HG02943 (cell line): ENCODE measurements at regions not wholly inside any gene's neighbourhood (a gene's known extent, or its start where the extent isn't known, plus 50 kb on each side); places are given as distances from the start of the nearest gene placed in this dataset.
"Not testable (repeated sequence)": the region's sequence is repeated elsewhere in the genome, so short reads cannot be mapped to it uniquely, and the experiment has no call there.

Source experiments
- ATAC-seq: cut with Tn5 transposase; IDR thresholded peaks from one replicate; pipeline ENCODE4 v1.9.1; 2021; ENCODE audit warnings: mild to moderate bottlenecking, low read depth, moderate library complexity; ENCODE audit not compliant: unreplicated experiment

DNA sequence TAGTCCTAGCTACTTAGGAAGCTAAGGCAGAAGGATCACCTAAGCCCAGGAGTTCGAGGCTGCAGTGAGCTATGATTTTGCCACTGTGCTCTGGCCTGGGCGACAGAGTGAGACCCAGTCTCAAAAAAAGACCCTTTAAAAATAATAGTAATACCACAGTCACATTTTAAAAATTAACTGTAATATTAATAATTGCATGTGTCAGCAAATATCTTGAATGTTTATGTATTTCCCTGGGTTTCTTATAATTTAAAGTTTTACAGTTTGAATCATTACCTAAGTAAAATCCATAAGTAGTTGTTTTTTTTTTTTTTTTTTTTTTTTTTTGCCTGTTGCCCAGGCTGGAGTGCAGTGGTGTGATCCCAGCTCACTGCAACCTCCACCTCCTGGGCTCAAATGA lies 69.2 kb downstream of the LYZL2 start:
- no peak for ATAC-seq

- no peak for ATAC-seq
These were observed 70.4 kb downstream of the LYZL2 start for GRCh38 chr10:30559180-30559579.

DNA sequence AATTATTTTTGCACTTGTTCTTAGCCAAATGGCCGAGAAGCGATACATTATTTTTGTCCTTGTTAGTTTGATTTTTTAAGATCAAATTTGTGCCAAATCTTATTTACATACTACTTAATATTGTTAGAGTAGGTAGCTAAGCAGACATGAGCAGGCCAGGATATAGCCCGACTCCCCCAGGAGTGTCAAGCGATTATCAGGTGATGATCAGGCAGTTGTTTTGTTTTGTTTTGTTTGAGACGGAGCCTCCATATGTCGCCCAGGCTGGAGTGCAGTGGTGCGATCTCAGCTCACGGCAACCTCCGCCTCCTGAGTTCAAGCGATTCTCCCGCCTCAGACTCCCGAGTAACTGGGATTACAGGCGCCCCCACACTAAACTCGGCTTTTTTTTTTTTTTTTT lies 71.1 kb downstream of the LYZL2 start:
- ATAC-seq = no peak

GRCh38 chr10:30557884-30558283 lies 71.7 kb downstream of the LYZL2 start:
- ATAC-seq = no peak

DNA sequence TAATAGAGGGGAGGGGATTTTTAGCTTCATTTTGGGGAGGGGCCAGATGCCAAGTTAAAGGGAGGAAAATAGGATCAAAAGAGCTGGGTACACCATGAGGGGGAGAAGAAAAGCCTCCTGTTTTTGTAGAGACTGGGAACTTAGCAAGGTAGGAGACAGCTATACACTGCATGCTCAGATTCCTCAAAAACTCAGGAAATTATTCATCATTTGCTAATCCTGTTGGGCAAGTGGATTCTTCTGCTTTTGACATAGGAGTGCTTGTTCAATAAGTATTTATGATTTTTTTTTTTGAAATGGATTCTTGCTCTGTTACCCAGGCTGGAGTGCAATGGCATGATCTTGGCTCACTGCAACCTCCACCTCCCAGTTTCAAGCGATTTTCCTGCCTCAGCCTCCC lies 73.4 kb downstream of the LYZL2 start:
- ATAC-seq = no peak

DNA sequence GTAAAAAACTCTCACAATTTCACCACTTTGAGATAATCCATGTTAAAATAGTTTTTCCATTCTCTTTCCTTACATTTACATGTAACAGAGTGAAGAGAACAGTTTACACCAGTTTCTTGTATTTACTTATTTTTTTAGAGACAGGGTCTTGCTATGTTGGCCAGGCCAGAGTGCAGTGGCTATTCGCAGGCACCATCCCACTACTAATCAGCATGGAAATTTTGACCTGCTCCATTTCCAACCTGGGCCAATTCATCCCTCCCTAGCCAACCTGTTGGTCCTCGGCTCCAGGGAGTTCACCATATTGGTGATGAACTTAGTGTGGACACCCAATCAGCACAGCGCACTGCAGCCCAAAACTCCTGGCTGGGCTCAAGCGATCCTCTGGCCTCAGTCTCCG lies 74.1 kb downstream of the LYZL2 start:
- ATAC-seq = no peak

GRCh38 chr10:30554440-30554825 lies 75.1 kb downstream of the LYZL2 start:
- ATAC-seq = no peak

DNA sequence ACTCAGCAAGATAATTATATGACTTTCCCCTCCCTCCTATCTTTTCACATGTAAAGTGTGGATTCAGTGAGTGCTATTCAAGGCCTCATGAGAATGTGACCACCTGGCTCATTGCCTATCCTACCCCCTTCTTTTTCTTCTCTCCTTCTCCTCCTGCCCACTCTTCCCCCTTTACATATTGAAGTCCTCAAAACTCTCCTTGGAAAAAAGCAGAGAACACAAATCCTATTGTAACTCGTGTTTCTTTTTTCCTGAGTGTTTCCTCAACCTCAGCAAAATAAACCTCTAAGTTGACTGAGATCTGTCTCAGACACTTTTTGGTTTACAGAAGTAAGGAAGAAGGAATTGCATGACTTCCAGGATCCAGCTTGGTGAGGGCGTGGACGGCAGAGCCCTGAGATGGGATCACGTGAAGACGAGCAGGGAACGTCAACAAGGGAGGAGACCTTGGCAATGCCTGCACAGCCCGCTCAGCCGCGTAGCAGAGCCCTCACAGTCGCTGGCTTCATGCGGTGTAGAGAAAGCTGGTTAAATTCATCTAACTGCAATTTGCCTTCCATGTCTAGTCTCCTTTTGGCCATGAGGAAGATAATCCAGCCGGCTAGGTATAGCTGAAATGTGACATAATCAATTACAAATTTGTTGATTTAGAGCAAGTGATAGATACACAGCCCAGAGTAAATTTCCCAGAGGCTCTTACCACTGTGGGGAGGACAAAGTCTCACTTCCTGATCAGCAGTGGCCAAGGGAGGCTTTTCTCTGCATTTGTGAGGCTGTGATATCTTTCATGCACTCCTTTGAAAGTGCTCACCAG lies 75.7 kb downstream of the LYZL2 start:
- ATAC-seq = no peak

- no peak for ATAC-seq
These were observed 76.4 kb downstream of the LYZL2 start for GRCh38 chr10:30553018-30553625.

- ATAC-seq = no peak
These were observed 78.4 kb downstream of the LYZL2 start for GRCh38 chr10:30550967-30551815.

DNA sequence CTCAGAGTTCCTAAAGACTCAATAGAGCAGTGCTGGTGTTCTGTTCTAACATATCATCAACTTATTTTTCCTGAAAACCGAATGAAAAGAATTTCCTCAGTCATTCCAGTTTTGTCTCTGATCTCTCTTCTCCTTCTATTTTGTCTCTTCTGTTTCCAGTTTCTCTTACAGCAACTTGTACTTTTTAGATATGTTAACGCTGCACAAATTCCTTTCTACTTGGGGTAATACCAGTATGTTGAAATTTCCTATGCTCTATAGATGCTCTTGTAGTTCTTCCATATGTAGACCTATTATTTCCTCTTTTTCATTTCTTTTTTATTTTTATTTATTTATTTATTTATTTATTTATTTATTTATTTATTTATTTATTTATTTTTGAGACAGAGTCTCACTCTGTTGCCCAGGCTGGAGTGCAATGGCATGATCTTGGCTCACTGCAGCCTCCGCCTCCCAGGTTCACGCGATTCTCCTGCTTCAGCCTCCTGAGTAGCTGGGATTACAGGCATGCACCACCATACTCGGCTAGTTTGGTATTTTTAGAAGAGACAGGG lies 80.3 kb downstream of the LYZL2 start:
- ATAC-seq = not testable (repeated sequence)

DNA sequence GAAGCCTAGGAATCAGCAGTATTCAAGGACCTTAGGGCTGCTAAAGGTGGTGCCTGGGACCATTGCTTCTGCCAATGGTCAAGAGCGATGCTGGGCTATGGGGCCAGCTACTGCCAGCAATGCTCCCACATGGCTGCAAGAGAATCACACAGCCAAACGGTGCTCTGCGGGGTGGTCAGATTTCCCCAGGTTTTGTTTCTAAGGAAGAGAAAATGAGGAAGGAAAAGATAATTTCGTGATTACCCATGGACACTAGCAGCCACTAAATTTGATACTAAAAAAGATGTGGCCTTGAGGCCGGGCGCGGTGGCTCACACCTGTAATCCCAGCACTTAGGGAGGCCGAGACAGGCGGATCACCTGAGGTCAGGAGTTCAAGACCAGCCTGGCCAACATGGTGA lies 83.0 kb downstream of the LYZL2 start:
- ATAC-seq = no peak

GRCh38 chr10:30542895-30543288 lies 86.7 kb downstream of the LYZL2 start:
- ATAC-seq = no peak

DNA sequence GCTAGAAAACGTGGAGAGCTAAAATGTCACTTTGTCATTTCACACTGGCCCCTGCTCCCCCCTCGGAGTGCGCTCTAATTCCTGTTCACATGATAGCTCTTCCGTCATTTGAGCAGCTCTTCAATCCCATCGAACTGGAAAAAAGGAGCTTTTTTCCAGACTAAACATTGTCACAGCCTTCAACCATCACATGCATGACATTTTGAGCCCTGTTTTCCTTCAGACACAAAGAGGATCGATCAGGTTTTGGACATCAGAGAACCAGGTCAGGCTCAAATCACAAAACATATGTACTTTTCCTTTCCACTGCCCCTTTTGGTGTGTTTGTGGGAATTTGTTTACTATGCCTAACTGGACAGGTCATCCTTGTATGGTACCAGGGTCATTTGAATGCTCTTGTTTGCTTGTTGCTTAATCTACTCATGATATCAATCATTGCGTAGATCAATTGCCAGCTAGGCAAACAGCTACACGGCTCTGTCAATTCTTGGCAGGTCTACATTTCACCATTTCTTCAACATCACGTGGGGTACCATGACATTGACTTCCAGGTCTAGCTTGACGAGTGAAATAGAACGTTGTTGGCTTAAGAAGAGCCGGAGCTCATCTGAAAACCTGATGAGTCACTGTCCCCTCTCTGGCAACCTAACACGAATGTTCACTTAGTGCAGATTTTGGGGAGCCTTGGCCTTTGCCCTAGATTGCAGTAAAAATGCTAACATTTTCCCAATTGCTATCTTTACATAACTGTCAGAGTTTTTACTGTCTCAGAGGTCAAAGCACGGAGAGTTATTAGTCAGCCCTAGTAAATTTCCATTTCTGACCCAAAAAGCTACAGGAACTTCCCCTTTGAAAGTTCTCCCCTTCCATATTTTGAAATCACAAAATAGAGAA lies 87.3 kb downstream of the LYZL2 start:
- ATAC-seq = no peak

DNA sequence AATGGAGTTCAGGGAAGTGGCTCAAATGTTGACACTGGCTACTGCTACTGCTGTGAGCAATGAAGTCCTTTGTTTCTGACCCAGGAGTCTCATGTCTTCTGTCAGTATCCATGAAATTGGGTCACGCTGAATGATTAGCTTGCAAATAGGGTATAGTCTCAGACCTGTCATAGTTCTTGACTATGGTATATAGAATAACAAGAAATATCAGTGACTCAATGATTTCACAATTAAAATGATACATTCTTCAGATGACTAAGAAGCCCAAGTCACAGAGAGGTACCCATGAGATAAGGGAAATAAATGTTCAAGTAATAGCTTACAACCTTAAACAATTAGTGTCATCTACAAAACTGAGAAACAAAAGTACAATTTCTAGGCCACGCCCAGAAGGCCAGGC lies 89.3 kb downstream of the LYZL2 start:
- no peak for ATAC-seq

- ATAC-seq = no peak
These were observed 91.5 kb downstream of the LYZL2 start for GRCh38 chr10:30538086-30538485.

- no peak for ATAC-seq
These were observed 92.0 kb downstream of the LYZL2 start for GRCh38 chr10:30537586-30537985.

DNA sequence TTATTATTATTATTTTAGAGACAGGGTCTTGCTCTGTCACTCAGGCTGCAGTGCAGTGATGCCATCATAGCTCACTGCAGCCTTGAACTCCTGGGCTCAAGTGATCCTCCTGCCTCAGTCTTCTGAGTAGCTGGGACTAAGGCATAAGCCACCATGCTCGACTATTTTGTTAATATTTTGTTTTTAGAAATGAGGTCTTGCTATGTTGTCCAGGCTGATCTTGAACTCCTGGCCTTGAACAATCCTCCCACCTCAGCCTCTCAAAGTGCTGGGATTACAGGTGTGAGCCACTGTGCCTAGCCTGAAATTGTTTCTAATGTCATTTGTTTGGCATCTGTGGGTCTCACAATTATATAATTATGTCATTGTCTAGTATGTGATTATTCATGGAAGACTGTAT lies 92.4 kb downstream of the LYZL2 start:
- not testable (repeated sequence) for ATAC-seq

- no peak for ATAC-seq
These were observed 93.0 kb downstream of the LYZL2 start for GRCh38 chr10:30536578-30536977.

- no peak for ATAC-seq
These were observed 93.9 kb downstream of the LYZL2 start for GRCh38 chr10:30535677-30536076.
